ENCODE measurements at regions not wholly inside any gene's neighbourhood (a gene's known extent, or its start where the extent isn't known, plus 50 kb on each side); places are given as distances from the start of the nearest gene placed in this dataset.

DNA sequence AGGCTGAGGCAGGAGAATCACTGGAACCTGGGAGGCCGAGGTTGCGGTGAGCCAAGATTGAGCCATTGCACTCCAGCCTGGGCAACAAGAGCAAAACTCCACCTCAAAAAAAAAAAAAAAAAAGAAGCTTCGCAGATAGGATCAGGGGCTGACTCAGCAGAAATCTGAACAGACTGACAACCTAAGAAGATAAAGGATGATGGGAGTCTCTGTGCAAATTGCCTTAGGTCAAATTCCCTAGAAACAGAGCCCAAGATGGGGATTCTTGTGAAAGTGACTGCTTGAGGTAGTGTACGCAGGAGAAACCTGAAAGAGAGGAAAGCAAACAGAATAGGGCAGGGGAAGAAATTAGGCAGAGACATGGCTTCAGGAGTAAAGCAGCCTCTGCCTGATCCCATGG is 160.8 kb upstream of the LRIG1 start:
- dilution Hi-C loops (cut with MboI; ENCODE audit: extremely low pct_ligation_motif_present, low sequenced_read_pairs) (no loop called here), intact Hi-C loops (cut with micrococcal nuclease) (no loop called here)
- Histone ChIP-seq H3K9me1 (replicated peaks; ENCODE audit: control insufficient read depth, extremely low read depth, insufficient read depth, low read length) (no peaks in the 10 kb centered on the region), H3K36me3 (ENCODE audit: control insufficient read depth in 2 of 2, extremely low read depth in 1 of 2, insufficient read depth in 2 of 2, low read length in 2 of 2) (no peaks in the 10 kb centered on the region), H3K4me3 (replicated peaks in 1 of 3; ENCODE audit: insufficient read depth in 1 of 3, low read depth in 1 of 3, low read length in 3 of 3) (no peak overlapping the region), H3K4me1 (ENCODE audit: control insufficient read depth, extremely low read depth, insufficient read depth, low read length) (no peaks in the 10 kb centered on the region), H3K9me3 (replicated peaks; ENCODE audit: control insufficient read depth, insufficient read depth, low read length) (no peaks in the 10 kb centered on the region), H3K4me2 (ENCODE audit: insufficient read depth, low read length) (no peak overlapping the region), H2AFZ (ENCODE audit: low read depth, low read length) (no peak overlapping the region), H3K79me2 (ENCODE audit: control insufficient read depth, insufficient read depth, low read length) (no peaks in the 10 kb centered on the region), H3K27me3 (ENCODE audit: control insufficient read depth in 2 of 2, insufficient read depth in 2 of 2, low read length in 2 of 2) (peaks cover 6 to 7% of the 10 kb centered on the region in 2 experiments), H4K20me1 (replicated peaks; ENCODE audit: control insufficient read depth, extremely low read depth, insufficient read depth, low read length) (no peaks in the 10 kb centered on the region), H3K9ac (replicated peaks; ENCODE audit: extremely low read depth, insufficient read depth, low read length) (no peak overlapping the region), H3K27ac (ENCODE audit: insufficient read depth, low read depth, low read length) (no peak overlapping the region)
- DNase-seq (ENCODE audit: low read depth, low spot score) (no peak), FAIRE-seq (no peak)
- ChIA-PET CTCF (no interaction called here), POLR2A (no interaction called here)
- no peak for TF ChIP-seq FOS (IDR thresholded peaks at IDR 0.05; ENCODE audit: borderline replicate concordance, insufficient read depth, low read length)
- no peak for TF ChIP-seq JUN (IDR thresholded peaks at IDR 0.05; ENCODE audit: borderline replicate concordance, insufficient read depth, insufficient read length, low read depth)
- TF ChIP-seq MYC (IDR thresholded peaks at IDR 0.05; ENCODE audit: low read depth, low read length), result no peak
- TF ChIP-seq, protein P1, sequence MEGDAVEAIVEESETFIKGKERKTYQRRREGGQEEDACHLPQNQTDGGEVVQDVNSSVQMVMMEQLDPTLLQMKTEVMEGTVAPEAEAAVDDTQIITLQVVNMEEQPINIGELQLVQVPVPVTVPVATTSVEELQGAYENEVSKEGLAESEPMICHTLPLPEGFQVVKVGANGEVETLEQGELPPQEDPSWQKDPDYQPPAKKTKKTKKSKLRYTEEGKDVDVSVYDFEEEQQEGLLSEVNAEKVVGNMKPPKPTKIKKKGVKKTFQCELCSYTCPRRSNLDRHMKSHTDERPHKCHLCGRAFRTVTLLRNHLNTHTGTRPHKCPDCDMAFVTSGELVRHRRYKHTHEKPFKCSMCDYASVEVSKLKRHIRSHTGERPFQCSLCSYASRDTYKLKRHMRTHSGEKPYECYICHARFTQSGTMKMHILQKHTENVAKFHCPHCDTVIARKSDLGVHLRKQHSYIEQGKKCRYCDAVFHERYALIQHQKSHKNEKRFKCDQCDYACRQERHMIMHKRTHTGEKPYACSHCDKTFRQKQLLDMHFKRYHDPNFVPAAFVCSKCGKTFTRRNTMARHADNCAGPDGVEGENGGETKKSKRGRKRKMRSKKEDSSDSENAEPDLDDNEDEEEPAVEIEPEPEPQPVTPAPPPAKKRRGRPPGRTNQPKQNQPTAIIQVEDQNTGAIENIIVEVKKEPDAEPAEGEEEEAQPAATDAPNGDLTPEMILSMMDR (IDR thresholded peaks at IDR 0.05; ENCODE audit: extremely low read depth in 1 of 2, insufficient read depth in 1 of 2, low read depth in 1 of 2, low read length in 2 of 2), result no peak
- TF ChIP-seq GATA2 (IDR thresholded peaks at IDR 0.05; ENCODE audit: insufficient read depth, insufficient read length, low read depth, low read length), result no peak
- no peak for TF ChIP-seq EZH2 (IDR thresholded peaks at IDR 0.05; ENCODE audit: borderline replicate concordance, low read depth, low read length, severe bottlenecking)
- TF ChIP-seq, protein P2, sequence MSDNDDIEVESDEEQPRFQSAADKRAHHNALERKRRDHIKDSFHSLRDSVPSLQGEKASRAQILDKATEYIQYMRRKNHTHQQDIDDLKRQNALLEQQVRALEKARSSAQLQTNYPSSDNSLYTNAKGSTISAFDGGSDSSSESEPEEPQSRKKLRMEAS (IDR thresholded peaks at IDR 0.05; ENCODE audit: insufficient read depth, insufficient read length), result no peak
- TF ChIP-seq POLR2AphosphoS5 (IDR thresholded peaks at IDR 0.05; ENCODE audit: insufficient read depth, low read depth, low read length), result no peak
- no peak for TF ChIP-seq POLR2A (IDR thresholded peaks at IDR 0.05; ENCODE audit: low read depth, low read length)
- BruUV-seq (replicated peaks), result no TSS peak

Data from endothelial cell of umbilical vein (primary cell).